GM19395 (cell line): ENCODE measurements at regions not wholly inside any gene's neighbourhood (a gene's known extent, or its start where the extent isn't known, plus 50 kb on each side); places are given as distances from the start of the nearest gene placed in this dataset.

Source experiments
- ATAC-seq: cut with Tn5 transposase; IDR thresholded peaks from one replicate; pipeline ENCODE4 v1.9.1; 2021; ENCODE audit warnings: mild to moderate bottlenecking, moderate library complexity; ENCODE audit not compliant: unreplicated experiment

DNA sequence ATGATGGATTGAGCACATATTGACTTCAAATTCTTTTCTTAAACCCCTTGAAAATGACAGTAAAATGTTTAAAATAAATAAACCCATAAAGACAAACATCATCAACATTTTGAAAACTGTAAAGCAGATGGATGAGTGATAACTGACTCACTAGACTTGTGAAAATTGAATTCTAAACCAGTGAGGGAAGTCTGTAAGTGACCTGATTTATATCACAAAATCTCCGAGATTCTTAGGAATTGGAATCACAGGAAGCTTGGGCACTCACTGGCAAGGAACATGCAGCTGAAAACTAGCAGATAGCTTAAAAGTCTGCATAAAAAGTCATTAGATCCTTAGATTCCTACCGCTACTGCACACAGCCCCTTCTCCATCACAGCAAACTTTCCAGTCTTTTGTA lies 51.3 kb upstream of the TSC22D1 start:
- no peak for ATAC-seq

DNA sequence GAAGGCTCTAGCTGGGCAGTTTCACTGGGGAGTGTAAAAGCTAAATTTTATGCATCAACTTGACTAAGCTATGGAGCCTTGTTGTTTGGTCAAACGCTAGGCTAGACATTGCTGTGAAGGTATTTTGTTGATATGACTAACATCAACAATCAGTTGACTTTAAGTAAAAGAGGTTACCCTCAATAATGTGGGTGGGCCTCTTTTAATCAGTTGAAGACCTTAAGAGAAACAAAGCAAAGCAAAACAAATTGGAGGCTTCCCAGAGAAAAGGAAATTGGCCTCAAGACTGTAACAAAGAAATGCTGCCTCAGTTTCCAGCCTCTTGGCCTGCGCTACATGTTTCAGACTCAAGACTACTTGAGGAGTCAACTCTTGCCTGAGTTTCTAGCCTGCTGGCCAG lies 50.0 kb upstream of the TSC22D1 start:
- ATAC-seq: no peak
